Mesothelial cell of epicardium (in vitro differentiated cells): ENCODE measurements at regions not wholly inside any gene's neighbourhood (a gene's known extent, or its start where the extent isn't known, plus 50 kb on each side); places are given as distances from the start of the nearest gene placed in this dataset.

Experiments used
- DNase-seq, 2 experiments: peaks; one replicate each; pipeline ENCODE4 v3.0.0; 2021; ENCODE audit warnings: low spot score in 2 of 2; ENCODE audit not compliant: unreplicated experiment in 2 of 2
- H3K27ac Mint-ChIP-seq: 2 replicates; pipeline ENCODE4 v1.8.0; 2021; ENCODE audit warnings: mixed read lengths
- H3K27me3 Mint-ChIP-seq: 2 replicates; pipeline ENCODE4 v1.8.0; 2021; ENCODE audit warnings: low read depth, mixed read lengths
- H3K36me3 Mint-ChIP-seq: 2 replicates; pipeline ENCODE4 v1.8.0; 2021; ENCODE audit warnings: mixed read lengths
- H3K4me1 Mint-ChIP-seq: 2 replicates; pipeline ENCODE4 v1.8.0; 2021; ENCODE audit warnings: mixed read lengths
- H3K4me3 Mint-ChIP-seq: 2 replicates; pipeline ENCODE4 v1.8.0; 2021; ENCODE audit warnings: mild to moderate bottlenecking, moderate library complexity, mixed read lengths
- H3K9me3 Mint-ChIP-seq: 2 replicates; pipeline ENCODE4 v1.8.0; 2021; ENCODE audit warnings: mixed read lengths
- TF ChIP-seq, protein P1 (sequence below): fragments of 200-600 bp; sonication (generic); IDR thresholded peaks from one replicate; pipeline ENCODE4 v1.5.0; 2021; ENCODE audit warnings: antibody characterized with exemption; ENCODE audit not compliant: unreplicated experiment

DNA sequence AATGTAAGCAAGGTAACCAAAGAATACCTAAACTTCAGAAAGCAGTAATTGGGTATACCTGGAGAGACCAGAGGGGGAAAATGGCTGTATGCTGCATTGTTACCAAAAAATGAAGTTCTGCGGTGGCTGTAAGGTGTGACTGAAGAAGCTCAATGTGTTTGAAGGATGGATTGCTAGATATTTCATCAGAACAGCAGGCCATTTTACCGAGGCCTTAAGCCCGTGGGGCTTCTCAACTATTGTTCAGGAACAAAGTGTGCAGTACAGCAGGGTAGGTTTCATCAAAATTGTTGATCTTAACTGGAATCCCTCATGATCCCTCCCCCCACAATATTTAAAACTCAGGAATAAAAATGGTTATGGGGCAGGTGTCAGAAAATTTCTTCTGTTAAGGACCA, 204.0 kb upstream of the GHITM start:
- peaks cover 34% of the 10 kb centered on the region for H3K27me3 Mint-ChIP-seq
- TF ChIP-seq, protein P1, sequence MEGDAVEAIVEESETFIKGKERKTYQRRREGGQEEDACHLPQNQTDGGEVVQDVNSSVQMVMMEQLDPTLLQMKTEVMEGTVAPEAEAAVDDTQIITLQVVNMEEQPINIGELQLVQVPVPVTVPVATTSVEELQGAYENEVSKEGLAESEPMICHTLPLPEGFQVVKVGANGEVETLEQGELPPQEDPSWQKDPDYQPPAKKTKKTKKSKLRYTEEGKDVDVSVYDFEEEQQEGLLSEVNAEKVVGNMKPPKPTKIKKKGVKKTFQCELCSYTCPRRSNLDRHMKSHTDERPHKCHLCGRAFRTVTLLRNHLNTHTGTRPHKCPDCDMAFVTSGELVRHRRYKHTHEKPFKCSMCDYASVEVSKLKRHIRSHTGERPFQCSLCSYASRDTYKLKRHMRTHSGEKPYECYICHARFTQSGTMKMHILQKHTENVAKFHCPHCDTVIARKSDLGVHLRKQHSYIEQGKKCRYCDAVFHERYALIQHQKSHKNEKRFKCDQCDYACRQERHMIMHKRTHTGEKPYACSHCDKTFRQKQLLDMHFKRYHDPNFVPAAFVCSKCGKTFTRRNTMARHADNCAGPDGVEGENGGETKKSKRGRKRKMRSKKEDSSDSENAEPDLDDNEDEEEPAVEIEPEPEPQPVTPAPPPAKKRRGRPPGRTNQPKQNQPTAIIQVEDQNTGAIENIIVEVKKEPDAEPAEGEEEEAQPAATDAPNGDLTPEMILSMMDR = no peak
- H3K27ac Mint-ChIP-seq = no peak overlapping the region
- peaks cover 2% of the 10 kb centered on the region for H3K4me1 Mint-ChIP-seq
- H3K9me3 Mint-ChIP-seq = no peaks in the 10 kb centered on the region
- no peaks in the 10 kb centered on the region for H3K36me3 Mint-ChIP-seq
- no peak overlapping the region for H3K4me3 Mint-ChIP-seq
- DNase-seq = no peak

DNA sequence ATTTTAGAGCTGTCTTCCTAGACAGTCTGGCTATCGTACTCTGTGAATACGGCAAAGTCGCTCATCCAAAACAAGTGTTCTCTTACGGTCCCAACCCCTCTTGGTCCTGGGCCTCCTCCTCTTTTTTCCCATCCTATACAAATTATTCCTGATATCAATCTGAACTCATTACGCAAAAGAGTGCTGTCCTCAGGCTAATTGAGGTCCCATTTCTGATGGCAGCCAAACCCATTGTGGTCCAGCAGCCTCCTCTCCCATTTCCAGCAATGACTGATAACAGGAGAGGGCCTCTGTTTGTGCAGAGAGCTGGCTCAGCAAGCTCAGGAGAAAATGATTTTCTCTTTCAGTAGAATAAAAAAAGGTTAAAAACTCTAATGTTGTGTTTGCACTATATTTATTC, 203.4 kb upstream of the GHITM start:
- Mint-ChIP-seq H3K4me1 (peaks cover 2% of the 10 kb centered on the region), H3K4me3 (no peak overlapping the region), H3K36me3 (no peaks in the 10 kb centered on the region), H3K27me3 (peaks cover 32% of the 10 kb centered on the region), H3K27ac (no peak overlapping the region), H3K9me3 (no peaks in the 10 kb centered on the region)
- TF ChIP-seq, protein P1 = no peak
- no peak for DNase-seq

DNA sequence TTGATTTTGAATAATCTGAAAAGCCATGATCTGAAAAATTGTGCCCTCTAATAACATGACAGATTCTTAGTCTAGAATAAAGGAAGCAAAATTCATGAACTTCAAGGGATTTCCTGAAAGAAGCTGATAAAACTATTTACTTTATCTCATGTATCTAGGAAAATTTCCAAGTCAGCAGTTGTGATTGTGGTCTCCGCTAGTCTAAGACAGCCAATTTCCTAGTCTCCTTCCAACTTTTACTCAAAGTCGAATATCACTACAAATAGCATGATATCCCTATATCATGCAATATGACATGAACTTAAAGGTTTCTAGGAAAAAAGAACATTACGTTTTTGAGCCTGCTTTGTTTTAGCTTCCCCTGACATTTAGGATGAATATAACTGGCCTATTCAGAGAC, 202.1 kb upstream of the GHITM start:
- no peak overlapping the region for H3K27ac Mint-ChIP-seq
- H3K36me3 Mint-ChIP-seq = no peaks in the 10 kb centered on the region
- DNase-seq = no peak
- H3K27me3 Mint-ChIP-seq = peaks cover 23% of the 10 kb centered on the region
- no peak overlapping the region for H3K4me3 Mint-ChIP-seq
- peaks cover 6% of the 10 kb centered on the region for H3K4me1 Mint-ChIP-seq
- TF ChIP-seq, protein P1 = no peak
- no peaks in the 10 kb centered on the region for H3K9me3 Mint-ChIP-seq

DNA sequence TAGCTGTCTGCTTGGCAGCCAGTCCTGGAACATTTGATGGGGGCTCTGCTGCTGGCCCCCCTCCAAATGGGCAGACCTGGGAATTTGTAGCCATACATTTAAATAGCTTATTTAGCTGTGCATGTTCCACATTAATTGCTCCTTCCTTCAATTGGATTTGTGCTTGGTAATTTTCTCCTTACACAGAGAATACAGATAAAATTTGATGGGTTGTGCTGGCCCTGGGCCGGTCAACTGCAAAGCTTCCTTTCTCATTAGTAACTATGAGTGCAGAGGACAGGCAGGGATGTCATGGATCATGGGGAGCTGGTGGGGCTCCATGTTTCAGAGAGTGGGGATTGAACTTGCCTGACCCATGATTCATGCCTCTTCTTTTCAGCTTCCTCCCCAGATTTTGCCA, 201.5 kb upstream of the GHITM start:
- Mint-ChIP-seq H3K27ac (no peak overlapping the region), H3K9me3 (no peaks in the 10 kb centered on the region), H3K4me3 (no peak overlapping the region), H3K27me3 (peaks cover 18% of the 10 kb centered on the region), H3K4me1 (peaks cover 6% of the 10 kb centered on the region), H3K36me3 (no peaks in the 10 kb centered on the region)
- TF ChIP-seq, protein P1 = no peak
- no peak for DNase-seq

DNA sequence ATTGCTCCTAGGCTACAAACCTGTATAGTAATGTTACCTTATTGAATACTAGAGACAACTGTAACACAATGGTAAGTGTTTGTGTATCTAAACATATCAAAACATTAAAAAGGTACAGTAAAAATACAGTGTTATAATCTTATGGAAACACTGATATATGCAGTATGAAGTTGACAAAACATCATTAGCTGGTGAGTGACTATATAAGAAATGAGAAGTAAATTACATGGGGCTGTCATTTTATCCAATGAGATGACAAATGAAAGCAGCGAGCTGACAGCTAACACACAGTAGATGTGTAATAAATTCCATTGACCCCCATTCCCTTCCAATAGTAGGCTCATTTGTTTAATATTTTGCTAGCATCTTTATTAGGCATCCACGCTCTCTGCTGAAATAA, 198.1 kb upstream of the GHITM start:
- Mint-ChIP-seq H3K9me3 (no peaks in the 10 kb centered on the region), H3K4me1 (peaks cover 4% of the 10 kb centered on the region), H3K27me3 (peaks cover 22% of the 10 kb centered on the region), H3K4me3 (no peak overlapping the region), H3K27ac (no peak overlapping the region), H3K36me3 (no peaks in the 10 kb centered on the region)
- DNase-seq = no peak
- TF ChIP-seq, protein P1 = no peak

DNA sequence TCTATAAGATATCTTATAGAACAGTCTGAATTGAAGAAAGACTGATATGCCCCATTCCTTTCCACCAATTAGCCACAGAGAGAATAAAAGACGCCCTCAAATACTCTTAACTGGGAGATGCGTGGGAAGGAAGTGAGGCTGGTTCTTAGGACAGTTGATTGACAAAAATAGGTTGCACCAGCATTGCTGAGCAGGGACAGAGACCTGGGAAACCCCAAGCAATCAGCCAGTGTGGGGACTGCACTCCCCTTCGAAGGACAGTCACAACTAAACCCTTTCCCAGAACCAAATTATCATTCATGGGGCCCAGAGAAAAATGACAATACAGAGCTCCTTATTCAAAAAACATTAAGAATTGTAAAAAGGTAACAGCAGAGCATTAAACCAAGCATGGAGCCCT, 196.9 kb upstream of the GHITM start:
- Mint-ChIP-seq H3K36me3 (no peaks in the 10 kb centered on the region), H3K27ac (no peak overlapping the region), H3K27me3 (peaks cover 33% of the 10 kb centered on the region), H3K4me1 (peaks cover 4% of the 10 kb centered on the region), H3K9me3 (no peaks in the 10 kb centered on the region), H3K4me3 (no peak overlapping the region)
- DNase-seq = no peak
- TF ChIP-seq, protein P1 = no peak
